Endodermal cell (in vitro differentiated cells): ENCODE measurements at regions not wholly inside any gene's neighbourhood (a gene's known extent, or its start where the extent isn't known, plus 50 kb on each side); places are given as distances from the start of the nearest gene placed in this dataset.

Source experiments
- DNase-seq: peaks from one replicate; pipeline ENCODE4 v3.0.0-alpha.2; 2017
- H3K27ac ChIP-seq: 2 replicates; pipeline ENCODE4 v1.5.1; 2013; ENCODE audit warnings: mild to moderate bottlenecking, low read depth, low read length, moderate library complexity
- H3K27me3 ChIP-seq: 2 replicates; pipeline ENCODE4 v1.6.1; 2013; ENCODE audit warnings: mild to moderate bottlenecking, low read length, moderate library complexity; ENCODE audit not compliant: insufficient read depth, control insufficient read depth, poor library complexity, severe bottlenecking
- H3K36me3 ChIP-seq: 2 replicates; pipeline ENCODE4 v1.7.0; 2013; ENCODE audit warnings: mild to moderate bottlenecking, low read length, moderate library complexity; ENCODE audit not compliant: control insufficient read depth, insufficient read depth
- H3K4me1 ChIP-seq: one replicate; pipeline ENCODE4 v1.7.0; 2013; ENCODE audit warnings: low read length; ENCODE audit not compliant: control insufficient read depth, insufficient read depth
- H3K4me3 ChIP-seq: 2 replicates; pipeline ENCODE4 v1.5.1; 2013; ENCODE audit warnings: mild to moderate bottlenecking, low read length, moderate library complexity
- H3K9ac ChIP-seq: 2 replicates; pipeline ENCODE4 v1.6.1; 2013; ENCODE audit warnings: mild to moderate bottlenecking, low read length, moderate library complexity; ENCODE audit not compliant: poor library complexity, severe bottlenecking; ENCODE audit errors: extremely low read depth
- H3K9me3 ChIP-seq: 2 replicates; pipeline ENCODE4 v1.6.1; 2013; ENCODE audit warnings: mild to moderate bottlenecking, low read length, moderate library complexity; ENCODE audit not compliant: control insufficient read depth
- H3K27ac Mint-ChIP-seq: 2 replicates; pipeline ENCODE4 v1.8.0; 2020; ENCODE audit warnings: mixed read lengths
- H3K27me3 Mint-ChIP-seq: 2 replicates; pipeline ENCODE4 v1.8.0; 2021; ENCODE audit warnings: mild to moderate bottlenecking, mixed read lengths; ENCODE audit not compliant: insufficient read depth
- H3K36me3 Mint-ChIP-seq: 2 replicates; pipeline ENCODE4 v1.8.0; 2020; ENCODE audit warnings: low read depth, mixed read lengths
- H3K4me1 Mint-ChIP-seq: 2 replicates; pipeline ENCODE4 v1.8.0; 2020; ENCODE audit warnings: mixed read lengths
- H3K4me3 Mint-ChIP-seq: 2 replicates; pipeline ENCODE4 v1.8.0; 2020; ENCODE audit warnings: mild to moderate bottlenecking, moderate library complexity, mixed read lengths
- H3K9me3 Mint-ChIP-seq: 2 replicates; pipeline ENCODE4 v1.8.0; 2020; ENCODE audit warnings: mild to moderate bottlenecking, mixed read lengths
- WGBS, 2 experiments: methylation state at CpG; one replicate each; pipeline versions ENCODE4 v1.1.5 to v1.1.7; 2013; ENCODE audit warnings: missing lambda C conversion rate in 2 of 2, mixed read lengths in 1 of 2; ENCODE audit not compliant: insufficient coverage in 1 of 2, insufficient read length in 1 of 2; 5-methylcytosine and 5-hydroxymethylcytosine counted together
- TF ChIP-seq, protein P1 (sequence below): fragments of 200-600 bp; sonication (generic); conservative IDR thresholded peaks from 2 replicates; pipeline ENCODE4 v1.5.0; 2021; ENCODE audit warnings: antibody characterized with exemption, mild to moderate bottlenecking

DNA sequence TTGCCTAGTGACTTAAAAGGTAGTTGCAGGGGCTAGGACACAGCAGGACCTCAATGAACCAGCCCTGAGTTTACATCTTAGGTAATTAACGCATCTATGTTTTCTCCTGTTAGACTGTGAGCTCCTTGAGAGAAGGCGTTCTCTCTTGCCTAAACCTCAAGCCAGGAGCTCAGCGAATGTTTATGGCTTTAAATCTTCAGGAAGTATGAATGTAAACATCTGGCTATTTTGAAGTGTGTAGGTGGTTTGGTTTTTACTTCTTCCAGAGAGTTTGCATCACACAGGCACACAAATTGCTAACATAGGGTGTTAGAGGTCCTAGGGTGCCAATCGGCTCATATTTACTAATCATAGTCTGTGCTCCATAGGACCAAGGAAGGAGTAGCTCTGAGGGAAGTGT is 387.7 kb upstream of the ZNF507 start:
- H3K36me3 ChIP-seq, result no peaks in the 10 kb centered on the region
- H3K27me3 ChIP-seq, result no peaks in the 10 kb centered on the region
- DNase-seq, result no peak
- H3K4me3 ChIP-seq, result no peak overlapping the region
- Mint-ChIP-seq H3K36me3 (no peaks in the 10 kb centered on the region), H3K27me3 (peaks cover 8% of the 10 kb centered on the region), H3K9me3 (no peaks in the 10 kb centered on the region), H3K4me3 (no peak overlapping the region), H3K27ac (no peak overlapping the region), H3K4me1 (no peaks in the 10 kb centered on the region)
- TF ChIP-seq, protein P1, sequence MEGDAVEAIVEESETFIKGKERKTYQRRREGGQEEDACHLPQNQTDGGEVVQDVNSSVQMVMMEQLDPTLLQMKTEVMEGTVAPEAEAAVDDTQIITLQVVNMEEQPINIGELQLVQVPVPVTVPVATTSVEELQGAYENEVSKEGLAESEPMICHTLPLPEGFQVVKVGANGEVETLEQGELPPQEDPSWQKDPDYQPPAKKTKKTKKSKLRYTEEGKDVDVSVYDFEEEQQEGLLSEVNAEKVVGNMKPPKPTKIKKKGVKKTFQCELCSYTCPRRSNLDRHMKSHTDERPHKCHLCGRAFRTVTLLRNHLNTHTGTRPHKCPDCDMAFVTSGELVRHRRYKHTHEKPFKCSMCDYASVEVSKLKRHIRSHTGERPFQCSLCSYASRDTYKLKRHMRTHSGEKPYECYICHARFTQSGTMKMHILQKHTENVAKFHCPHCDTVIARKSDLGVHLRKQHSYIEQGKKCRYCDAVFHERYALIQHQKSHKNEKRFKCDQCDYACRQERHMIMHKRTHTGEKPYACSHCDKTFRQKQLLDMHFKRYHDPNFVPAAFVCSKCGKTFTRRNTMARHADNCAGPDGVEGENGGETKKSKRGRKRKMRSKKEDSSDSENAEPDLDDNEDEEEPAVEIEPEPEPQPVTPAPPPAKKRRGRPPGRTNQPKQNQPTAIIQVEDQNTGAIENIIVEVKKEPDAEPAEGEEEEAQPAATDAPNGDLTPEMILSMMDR, result no peak
- H3K9me3 ChIP-seq, result no peaks in the 10 kb centered on the region
- no peaks in the 10 kb centered on the region for H3K4me1 ChIP-seq
- 89 to 98% methylated on average over 4 of the region's 4 CpGs for WGBS, 2 experiments
- no peak overlapping the region for H3K27ac ChIP-seq
- H3K9ac ChIP-seq, result no peak overlapping the region

DNA sequence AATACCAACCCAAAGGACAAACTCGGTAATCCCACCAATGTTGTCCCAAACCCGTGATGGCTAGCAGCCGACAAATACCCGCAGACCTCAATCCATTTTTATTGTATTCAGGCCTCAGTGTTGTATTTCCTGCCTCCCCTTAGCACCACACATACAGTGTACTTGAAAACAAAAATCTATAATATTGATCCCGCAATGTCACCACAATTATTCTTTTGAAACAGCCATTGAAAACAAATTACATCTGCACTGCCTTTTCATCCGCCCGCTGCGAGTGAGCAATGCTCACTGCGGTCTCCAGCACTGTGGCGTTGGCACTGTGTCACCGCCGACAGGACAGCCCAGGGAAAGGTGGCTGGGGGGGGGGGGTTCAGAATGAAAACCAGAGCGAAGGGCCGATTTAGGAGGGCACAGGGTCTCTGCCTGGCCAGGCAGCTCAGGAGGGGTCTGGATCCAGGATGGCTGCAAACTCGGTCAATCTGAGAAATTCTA is 385.8 kb upstream of the ZNF507 start:
- WGBS, 2 experiments, result 96 to 100% methylated on average over 2 to 15 of the region's 15 CpGs

GRCh38 chr19:31960474-31960873 is 384.9 kb upstream of the ZNF507 start:
- no peak overlapping the region for H3K4me3 Mint-ChIP-seq
- H3K27me3 Mint-ChIP-seq, result peaks cover 7% of the 10 kb centered on the region
- H3K27ac Mint-ChIP-seq, result no peak overlapping the region
- no peaks in the 10 kb centered on the region for H3K4me1 ChIP-seq
- no peaks in the 10 kb centered on the region for H3K9me3 Mint-ChIP-seq
- no peak overlapping the region for H3K27ac ChIP-seq
- no peaks in the 10 kb centered on the region for H3K36me3 Mint-ChIP-seq
- no peaks in the 10 kb centered on the region for H3K4me1 Mint-ChIP-seq
- TF ChIP-seq, protein P1, result no peak
- WGBS, 2 experiments, result 89 to 92% methylated on average over 6 of the region's 6 CpGs
- H3K27me3 ChIP-seq, result no peaks in the 10 kb centered on the region
- no peak for DNase-seq
- no peak overlapping the region for H3K9ac ChIP-seq
- H3K36me3 ChIP-seq, result no peaks in the 10 kb centered on the region
- H3K9me3 ChIP-seq, result no peaks in the 10 kb centered on the region
- no peak overlapping the region for H3K4me3 ChIP-seq

More for the DNA sequence above, 385.8 kb upstream of the ZNF507 start:
- H3K27me3 Mint-ChIP-seq, result peaks cover 8% of the 10 kb centered on the region
- Histone ChIP-seq H3K36me3 (no peaks in the 10 kb centered on the region), H3K27me3 (no peaks in the 10 kb centered on the region), H3K27ac (no peak overlapping the region), H3K9ac (no peak overlapping the region), H3K4me3 (no peak overlapping the region), H3K9me3 (no peaks in the 10 kb centered on the region), H3K4me1 (no peaks in the 10 kb centered on the region)
- no peaks in the 10 kb centered on the region for H3K4me1 Mint-ChIP-seq
- no peak overlapping the region for H3K27ac Mint-ChIP-seq
- H3K4me3 Mint-ChIP-seq, result no peak overlapping the region
- H3K36me3 Mint-ChIP-seq, result no peaks in the 10 kb centered on the region
- TF ChIP-seq, protein P1, result no peak
- DNase-seq, result no peak
- no peaks in the 10 kb centered on the region for H3K9me3 Mint-ChIP-seq
